ENCODE measurements at regions not wholly inside any gene's neighbourhood (a gene's known extent, or its start where the extent isn't known, plus 50 kb on each side); places are given as distances from the start of the nearest gene placed in this dataset.

DNA sequence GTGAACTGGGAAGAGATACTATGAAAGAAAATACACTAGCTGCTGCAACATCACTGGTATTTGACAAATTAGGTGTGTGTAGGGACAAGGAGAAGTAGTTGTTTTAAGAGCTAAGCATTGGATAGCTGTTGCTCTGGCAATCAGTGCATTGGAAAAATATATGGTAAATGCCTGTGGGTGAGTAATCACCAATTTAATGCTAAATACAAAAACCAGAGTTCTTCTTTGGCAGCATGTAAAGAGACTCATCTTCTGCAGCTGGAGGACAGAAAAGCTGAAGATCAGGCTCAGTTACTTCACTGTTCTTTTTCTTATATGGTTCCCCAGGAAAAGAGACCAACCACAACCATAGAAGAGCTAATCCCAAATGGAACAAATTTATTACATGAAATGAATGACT is 201.8 kb upstream of the MPDZ start:
- intact Hi-C loops (cut with micrococcal nuclease) (no loop called here), in situ Hi-C loops (cut with MboI) (no loop called here)
- no peak overlapping the region for H2AFZ ChIP-seq (ENCODE audit: low read depth, low read length)
- no peaks in the 10 kb centered on the region for H3K9me1 ChIP-seq (ENCODE audit: control insufficient read depth, insufficient read depth, low read length)
- H3K9me3 ChIP-seq (replicated peaks; ENCODE audit: control insufficient read depth, insufficient read depth, low read depth, low read length), result no peaks in the 10 kb centered on the region
- DNase-seq (ENCODE audit: extremely low read depth in 1 of 4, low spot score in 3 of 4) (no peak), ATAC-seq (no peak), FAIRE-seq (no peak)
- H3K4me1 ChIP-seq (replicated peaks in 1 of 2; ENCODE audit: control insufficient read depth in 2 of 2, insufficient read depth in 2 of 2, low read length in 2 of 2), result no peaks in the 10 kb centered on the region
- H3K79me2 ChIP-seq (ENCODE audit: control insufficient read depth, insufficient read depth, low read length), result no peaks in the 10 kb centered on the region
- no peak overlapping the region for H3K27ac ChIP-seq (ENCODE audit: extremely low read depth, low read depth, low read length)
- H3K4me3 ChIP-seq, result no peak overlapping the region
- H3K4me2 ChIP-seq (ENCODE audit: insufficient read depth, low read length), result no peak overlapping the region
- CTCF ChIA-PET (ENCODE audit: low intra/inter-chr PET ratio), result no interaction called here
- BruUV-seq (replicated peaks), result no TSS peak
- H3K27me3 ChIP-seq (ENCODE audit: control insufficient read depth in 2 of 2, insufficient read depth in 2 of 2, low read length in 2 of 2), result no peaks in the 10 kb centered on the region
- POLR2A ChIA-PET, result interaction anchor here (0.6 kb wide), 1 partner anchor 479 kb away, joined by 3 read pairs; no protein-coding TSS in a partner anchor
- no peak overlapping the region for H3K9ac ChIP-seq (ENCODE audit: insufficient read depth in 1 of 2, low read depth in 2 of 2, low read length in 2 of 2)
- no peaks in the 10 kb centered on the region for H3K36me3 ChIP-seq (ENCODE audit: control insufficient read depth, insufficient read depth, low read length)
- TF ChIP-seq NR3C1 (CRISPR knock-in tag; IDR thresholded peaks at IDR 0.05) (no peak), BDP1 (IDR thresholded peaks at IDR 0.05; ENCODE audit: insufficient read depth, insufficient read length) (no peak), DMBX1 (CRISPR knock-in tag; IDR thresholded peaks at IDR 0.05; ENCODE audit: borderline replicate concordance) (no peak), STAG1 (CRISPR knock-in tag; IDR thresholded peaks at IDR 0.05; ENCODE audit: borderline replicate concordance) (no peak), ZNF124 (CRISPR knock-in tag; IDR thresholded peaks at IDR 0.05) (no peak), BCL6 (CRISPR knock-in tag; IDR thresholded peaks at IDR 0.05) (no peak), MAFG (tag; conservative IDR thresholded peaks at IDR 0.05) (no peak), POLR3A (IDR thresholded peaks at IDR 0.05; ENCODE audit: borderline replicate concordance, extremely low read depth, insufficient read depth, insufficient read length) (no peak), GTF2F1 (IDR thresholded peaks at IDR 0.05; ENCODE audit: low read depth, low read length) (no peak), HCFC1 (IDR thresholded peaks at IDR 0.05; ENCODE audit: low read depth, low read length) (no peak), KLF6 (CRISPR knock-in tag; IDR thresholded peaks at IDR 0.05; ENCODE audit: borderline replicate concordance) (no peak), FUS (optimal IDR thresholded peaks at IDR 0.05; ENCODE audit: low read depth, low read length) (no peak), RBM34 (IDR thresholded peaks at IDR 0.05; ENCODE audit: borderline replicate concordance, insufficient read depth, low read length) (no peak), NBN (IDR thresholded peaks at IDR 0.05; ENCODE audit: low read depth) (no peak)
- TF ChIP-seq, protein P1, sequence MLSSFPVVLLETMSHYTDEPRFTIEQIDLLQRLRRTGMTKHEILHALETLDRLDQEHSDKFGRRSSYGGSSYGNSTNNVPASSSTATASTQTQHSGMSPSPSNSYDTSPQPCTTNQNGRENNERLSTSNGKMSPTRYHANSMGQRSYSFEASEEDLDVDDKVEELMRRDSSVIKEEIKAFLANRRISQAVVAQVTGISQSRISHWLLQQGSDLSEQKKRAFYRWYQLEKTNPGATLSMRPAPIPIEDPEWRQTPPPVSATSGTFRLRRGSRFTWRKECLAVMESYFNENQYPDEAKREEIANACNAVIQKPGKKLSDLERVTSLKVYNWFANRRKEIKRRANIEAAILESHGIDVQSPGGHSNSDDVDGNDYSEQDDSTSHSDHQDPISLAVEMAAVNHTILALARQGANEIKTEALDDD (IDR thresholded peaks at IDR 0.05), result no peak
- no peaks in the 10 kb centered on the region for H4K20me1 ChIP-seq (replicated peaks; ENCODE audit: control insufficient read depth, insufficient read depth, low read length)

Data from K562 (cell line).